H9 (cell line): ENCODE measurements at regions not wholly inside any gene's neighbourhood (a gene's known extent, or its start where the extent isn't known, plus 50 kb on each side); places are given as distances from the start of the nearest gene placed in this dataset.

Experiments
- DNase-seq: peaks from one replicate; pipeline ENCODE4 v3.0.0-alpha.2; 2017
- H2AFZ ChIP-seq: one replicate; pipeline ENCODE4 v1.6.1; 2013; ENCODE audit warnings: mild to moderate bottlenecking, low read length, control low read depth, moderate library complexity
- H2AK5ac ChIP-seq: 2 replicates; pipeline ENCODE4 v1.6.1; 2013; ENCODE audit warnings: low read length, control low read depth, mixed read lengths; ENCODE audit not compliant: insufficient read length
- H2BK120ac ChIP-seq: one replicate; pipeline ENCODE4 v1.6.1; 2013; ENCODE audit warnings: low read depth, mild to moderate bottlenecking, low read length, control low read depth, inconsistent platforms; ENCODE audit not compliant: poor library complexity, severe bottlenecking
- H2BK12ac ChIP-seq: 2 replicates; pipeline ENCODE4 v1.6.1; 2013; ENCODE audit warnings: low read length, control low read depth, mixed read lengths, low read depth; ENCODE audit not compliant: insufficient read length
- H2BK15ac ChIP-seq: 2 replicates; pipeline ENCODE4 v1.6.1; 2013; ENCODE audit warnings: low read depth, low read length, control low read depth
- H2BK20ac ChIP-seq: one replicate; pipeline ENCODE4 v1.6.1; 2013; ENCODE audit warnings: low read depth, mild to moderate bottlenecking, low read length, control low read depth, inconsistent platforms; ENCODE audit not compliant: poor library complexity, severe bottlenecking
- H2BK5ac ChIP-seq: 2 replicates; pipeline ENCODE4 v1.6.1; 2013; ENCODE audit warnings: low read length, control low read depth, mixed read lengths; ENCODE audit not compliant: insufficient read length
- H3K14ac ChIP-seq: 2 replicates; pipeline ENCODE4 v1.6.1; 2013; ENCODE audit warnings: low read length, control low read depth; ENCODE audit not compliant: insufficient read depth
- H3K18ac ChIP-seq: 2 replicates; pipeline ENCODE4 v1.6.1; 2013; ENCODE audit warnings: low read depth, mild to moderate bottlenecking, mixed read lengths, low read length, control low read depth; ENCODE audit not compliant: insufficient read length
- H3K23ac ChIP-seq: 2 replicates; pipeline ENCODE4 v1.6.1; 2013; ENCODE audit warnings: low read length, control low read depth, mixed read lengths, low read depth; ENCODE audit not compliant: insufficient read length
- H3K23me2 ChIP-seq: 2 replicates; pipeline ENCODE4 v1.6.1; 2013; ENCODE audit warnings: low read depth, mild to moderate bottlenecking, mixed read lengths, low read length, control low read depth; ENCODE audit not compliant: insufficient read length, poor library complexity, severe bottlenecking
- H3K27ac ChIP-seq: 2 replicates; pipeline ENCODE4 v1.5.1; 2013; ENCODE audit warnings: low read length, control low read depth, mixed read lengths, low read depth; ENCODE audit not compliant: insufficient read length
- H3K27me3 ChIP-seq: 2 replicates; pipeline ENCODE4 v1.6.1; 2013; ENCODE audit warnings: low read length, control low read depth, inconsistent platforms; ENCODE audit not compliant: insufficient read depth
- H3K4ac ChIP-seq: 2 replicates; pipeline ENCODE4 v1.6.1; 2013; ENCODE audit warnings: low read depth, mild to moderate bottlenecking, control low read depth, inconsistent platforms, low read length, moderate library complexity
- H3K4me1 ChIP-seq: 2 replicates; pipeline ENCODE4 v1.6.1; 2013; ENCODE audit warnings: low read length, control low read depth, inconsistent platforms; ENCODE audit not compliant: insufficient read depth
- H3K4me2 ChIP-seq: 2 replicates; pipeline ENCODE4 v1.6.1; 2013; ENCODE audit warnings: low read length, control low read depth, mixed read lengths; ENCODE audit not compliant: insufficient read length, insufficient read depth
- H3K56ac ChIP-seq: 2 replicates; pipeline ENCODE4 v1.6.1; 2013; ENCODE audit warnings: low read depth, mild to moderate bottlenecking, mixed read lengths, low read length, control low read depth; ENCODE audit not compliant: insufficient read length
- H3K79me1 ChIP-seq: 2 replicates; pipeline ENCODE4 v1.6.1; 2013; ENCODE audit warnings: low read depth, mild to moderate bottlenecking, moderate library complexity, low read length, control low read depth, inconsistent platforms; ENCODE audit not compliant: insufficient read depth, poor library complexity, severe bottlenecking
- H3K79me2 ChIP-seq: 2 replicates; pipeline ENCODE4 v1.6.1; 2013; ENCODE audit warnings: low read length, control low read depth, inconsistent platforms; ENCODE audit not compliant: insufficient read depth
- H3K9ac ChIP-seq: 2 replicates; pipeline ENCODE4 v1.6.1; 2013; ENCODE audit warnings: low read length, control low read depth, mixed read lengths; ENCODE audit not compliant: insufficient read length; ENCODE audit errors: extremely low read depth
- H3K9me3 ChIP-seq: one replicate; pipeline ENCODE4 v1.6.1; 2013; ENCODE audit warnings: low read depth, low read length, inconsistent platforms; ENCODE audit not compliant: control insufficient read depth
- H3T11ph ChIP-seq: one replicate; pipeline ENCODE4 v1.6.1; 2013; ENCODE audit warnings: mild to moderate bottlenecking, low read length, control low read depth, inconsistent platforms
- H4K20me1 ChIP-seq: one replicate; pipeline ENCODE4 v1.6.1; 2013; ENCODE audit not compliant: control insufficient read depth, insufficient read length, insufficient read depth
- H4K5ac ChIP-seq: 2 replicates; pipeline ENCODE4 v1.6.1; 2013; ENCODE audit warnings: low read depth, mild to moderate bottlenecking, mixed read lengths, low read length, control low read depth; ENCODE audit not compliant: insufficient read length
- H4K8ac ChIP-seq: replicated peaks from 2 replicates; pipeline ENCODE4 v1.6.1; 2013; ENCODE audit warnings: low read length, control low read depth, mixed read lengths, low read depth; ENCODE audit not compliant: insufficient read length
- H4K91ac ChIP-seq: 2 replicates; pipeline ENCODE4 v1.6.1; 2013; ENCODE audit warnings: low read depth, mild to moderate bottlenecking, moderate library complexity, mixed read lengths, low read length, control low read depth; ENCODE audit not compliant: insufficient read length
- H3K27ac Mint-ChIP-seq, 3 experiments: 2 replicates in 2 of 3; 3 replicates in 1 of 3; pipeline ENCODE4 v1.8.0; 2020 to 2021; ENCODE audit warnings: mixed read lengths in 3 of 3, mild to moderate bottlenecking in 1 of 3, moderate library complexity in 1 of 3
- H3K27me3 Mint-ChIP-seq: 2 replicates; pipeline ENCODE4 v1.8.0; 2021; ENCODE audit warnings: low read depth, mild to moderate bottlenecking, moderate library complexity, mixed read lengths
- H3K36me3 Mint-ChIP-seq, 3 experiments: 2 replicates in 2 of 3; 3 replicates in 1 of 3; pipeline ENCODE4 v1.8.0; 2020 to 2021; ENCODE audit warnings: low read depth in 3 of 3, mixed read lengths in 3 of 3; ENCODE audit not compliant: insufficient read depth in 1 of 3
- H3K4me1 Mint-ChIP-seq, 2 experiments: 2 replicates each; pipeline ENCODE4 v1.8.0; 2020; ENCODE audit warnings: mixed read lengths in 2 of 2
- H3K4me3 Mint-ChIP-seq, 2 experiments: 2 replicates in 1 of 2; 3 replicates in 1 of 2; pipeline ENCODE4 v1.8.0; 2020 to 2021; ENCODE audit warnings: mild to moderate bottlenecking in 2 of 2, mixed read lengths in 2 of 2, moderate library complexity in 1 of 2
- H3K9me3 Mint-ChIP-seq, 2 experiments: 2 replicates in 1 of 2; 3 replicates in 1 of 2; pipeline ENCODE4 v1.8.0; 2020; ENCODE audit warnings: mild to moderate bottlenecking in 2 of 2, mixed read lengths in 2 of 2, moderate library complexity in 1 of 2
- WGBS: extraction: QIAGEN DNeasy Blood & Tissue Kit; methylation state at CpG from one replicate; pipeline ENCODE4 v1.1.7; 2013; ENCODE audit warnings: missing lambda C conversion rate, low lambda C conversion rate, mixed read lengths; ENCODE audit not compliant: insufficient read length; ENCODE audit errors: extremely low coverage; 5-methylcytosine and 5-hydroxymethylcytosine counted together
- TF ChIP-seq, protein P1 (sequence below): fragments of 200-600 bp; sonication (generic); conservative IDR thresholded peaks from 3 replicates; pipeline ENCODE4 v1.8.0; 2021; ENCODE audit warnings: antibody characterized with exemption, mild to moderate bottlenecking

DNA sequence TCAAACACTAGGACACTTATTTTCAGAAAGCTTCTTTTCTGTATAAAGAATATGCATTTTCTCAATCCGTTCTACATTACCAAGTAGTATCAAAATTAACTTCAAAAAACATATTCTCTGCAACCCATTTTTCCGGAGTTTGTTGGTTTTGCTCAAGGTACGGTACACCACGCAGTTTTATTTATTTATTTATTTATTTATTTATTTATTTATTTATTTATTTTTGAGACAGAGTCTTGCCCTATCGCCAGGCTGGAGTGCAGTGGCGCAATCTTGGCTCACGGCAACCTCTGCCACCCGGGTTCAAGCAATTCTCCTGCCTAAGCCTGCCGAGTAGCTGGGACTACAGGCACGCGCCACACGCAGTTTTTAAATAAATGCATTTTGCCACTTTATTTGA is 900.3 kb downstream of the CBLN2 start:
- Histone ChIP-seq H2BK12ac (no peak overlapping the region), H3K23me2 (no peaks in the 10 kb centered on the region), H3K79me1 (no peaks in the 10 kb centered on the region), H2BK20ac (no peak overlapping the region), H3T11ph (no peak overlapping the region), H3K9ac (no peak overlapping the region), H3K27me3 (no peaks in the 10 kb centered on the region), H3K14ac (no peak overlapping the region), H3K4me2 (no peak overlapping the region), H4K8ac (no peak overlapping the region), H3K4ac (no peak overlapping the region), H3K23ac (no peak overlapping the region), H2BK15ac (no peak overlapping the region), H3K4me1 (no peaks in the 10 kb centered on the region), H2BK5ac (no peak overlapping the region), H3K9me3 (no peaks in the 10 kb centered on the region), H4K5ac (no peak overlapping the region), H4K91ac (no peak overlapping the region), H2BK120ac (no peak overlapping the region), H4K20me1 (no peaks in the 10 kb centered on the region), H3K56ac (no peak overlapping the region), H2AK5ac (no peak overlapping the region), H3K79me2 (no peaks in the 10 kb centered on the region), H3K27ac (no peak overlapping the region), H3K18ac (no peak overlapping the region), H2AFZ (no peak overlapping the region)
- TF ChIP-seq, protein P1, sequence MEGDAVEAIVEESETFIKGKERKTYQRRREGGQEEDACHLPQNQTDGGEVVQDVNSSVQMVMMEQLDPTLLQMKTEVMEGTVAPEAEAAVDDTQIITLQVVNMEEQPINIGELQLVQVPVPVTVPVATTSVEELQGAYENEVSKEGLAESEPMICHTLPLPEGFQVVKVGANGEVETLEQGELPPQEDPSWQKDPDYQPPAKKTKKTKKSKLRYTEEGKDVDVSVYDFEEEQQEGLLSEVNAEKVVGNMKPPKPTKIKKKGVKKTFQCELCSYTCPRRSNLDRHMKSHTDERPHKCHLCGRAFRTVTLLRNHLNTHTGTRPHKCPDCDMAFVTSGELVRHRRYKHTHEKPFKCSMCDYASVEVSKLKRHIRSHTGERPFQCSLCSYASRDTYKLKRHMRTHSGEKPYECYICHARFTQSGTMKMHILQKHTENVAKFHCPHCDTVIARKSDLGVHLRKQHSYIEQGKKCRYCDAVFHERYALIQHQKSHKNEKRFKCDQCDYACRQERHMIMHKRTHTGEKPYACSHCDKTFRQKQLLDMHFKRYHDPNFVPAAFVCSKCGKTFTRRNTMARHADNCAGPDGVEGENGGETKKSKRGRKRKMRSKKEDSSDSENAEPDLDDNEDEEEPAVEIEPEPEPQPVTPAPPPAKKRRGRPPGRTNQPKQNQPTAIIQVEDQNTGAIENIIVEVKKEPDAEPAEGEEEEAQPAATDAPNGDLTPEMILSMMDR: no peak
- Mint-ChIP-seq H3K9me3 (no peaks in the 10 kb centered on the region), H3K27ac (no peak overlapping the region), H3K4me1 (no peaks in the 10 kb centered on the region), H3K4me3 (no peak overlapping the region), H3K36me3 (no peaks in the 10 kb centered on the region), H3K27me3 (no peaks in the 10 kb centered on the region; the same call in 1 of the 2 replicates)
- DNase-seq: no peak
- WGBS: no CpG with 5 or more reads among the region's 12 CpGs
